Adipocyte (in vitro differentiated cells): ENCODE measurements at regions not wholly inside any gene's neighbourhood (a gene's known extent, or its start where the extent isn't known, plus 50 kb on each side); places are given as distances from the start of the nearest gene placed in this dataset.

ENCODE experiments used
- DNase-seq: peaks from one replicate; pipeline ENCODE4 v3.0.0-alpha.2; 2015; ENCODE audit warnings: low read depth
- H3K27me3 ChIP-seq: replicated peaks from 2 replicates; pipeline ENCODE4 v1.7.0; 2013; ENCODE audit warnings: mild to moderate bottlenecking, low read length, moderate library complexity; ENCODE audit not compliant: control insufficient read depth, insufficient read depth
- H3K36me3 ChIP-seq: 2 replicates; pipeline ENCODE4 v1.7.0; 2013; ENCODE audit warnings: low read length, mild to moderate bottlenecking, moderate library complexity; ENCODE audit not compliant: control insufficient read depth, insufficient read depth, severe bottlenecking
- H3K4me1 ChIP-seq: 2 replicates; pipeline ENCODE4 v1.7.0; 2013; ENCODE audit warnings: mild to moderate bottlenecking, low read length, moderate library complexity; ENCODE audit not compliant: control insufficient read depth, insufficient read depth
- H3K4me3 ChIP-seq: 2 replicates; pipeline ENCODE4 v1.7.0; 2013; ENCODE audit warnings: mild to moderate bottlenecking, low read length, moderate library complexity
- H3K9ac ChIP-seq: 2 replicates; pipeline ENCODE4 v1.7.0; 2013; ENCODE audit warnings: mild to moderate bottlenecking, low read length, moderate library complexity
- H3K9me3 ChIP-seq: 2 replicates; pipeline ENCODE4 v1.7.0; 2013; ENCODE audit warnings: mild to moderate bottlenecking, low read length, moderate library complexity; ENCODE audit not compliant: control insufficient read depth

- DNase-seq = no peak
- Histone ChIP-seq H3K4me3 (no peak overlapping the region), H3K9ac (no peak overlapping the region), H3K9me3 (peaks cover 3% of the 10 kb centered on the region), H3K27me3 (no peaks in the 10 kb centered on the region), H3K4me1 (peaks cover 10% of the 10 kb centered on the region), H3K36me3 (no peaks in the 10 kb centered on the region)
Observed at GRCh38 chr6:78808356-78808891, 58.9 kb upstream of the IRAK1BP1 start.

GRCh38 chr6:78808933-78809332 is 58.4 kb upstream of the IRAK1BP1 start:
- DNase-seq = no peak
- no peaks in the 10 kb centered on the region for H3K36me3 ChIP-seq
- no peaks in the 10 kb centered on the region for H3K27me3 ChIP-seq
- no peak overlapping the region for H3K4me3 ChIP-seq
- peaks cover 10% of the 10 kb centered on the region for H3K4me1 ChIP-seq
- no peak overlapping the region for H3K9ac ChIP-seq
- H3K9me3 ChIP-seq = peaks cover 3% of the 10 kb centered on the region

- no peaks in the 10 kb centered on the region for H3K27me3 ChIP-seq
- peak; percentile 72 for DNase-seq
- H3K4me1 ChIP-seq = peaks cover 10% of the 10 kb centered on the region
- no peak overlapping the region for H3K4me3 ChIP-seq
- no peaks in the 10 kb centered on the region for H3K36me3 ChIP-seq
- H3K9me3 ChIP-seq = peaks cover 6% of the 10 kb centered on the region
- no peak overlapping the region for H3K9ac ChIP-seq
Observed at GRCh38 chr6:78810146-78810545, 57.2 kb upstream of the IRAK1BP1 start.

GRCh38 chr6:78810698-78811097 is 56.7 kb upstream of the IRAK1BP1 start:
- Histone ChIP-seq H3K36me3 (no peaks in the 10 kb centered on the region), H3K9ac (no peak overlapping the region), H3K27me3 (no peaks in the 10 kb centered on the region), H3K4me1 (peaks cover 10% of the 10 kb centered on the region), H3K9me3 (peaks cover 4% of the 10 kb centered on the region), H3K4me3 (no peak overlapping the region)
- peak; percentile 36 for DNase-seq
